ENCODE measurements at regions not wholly inside any gene's neighbourhood (a gene's known extent, or its start where the extent isn't known, plus 50 kb on each side); places are given as distances from the start of the nearest gene placed in this dataset.

- no peak for DNase-seq (ENCODE audit: low read depth in 1 of 2, low spot score in 1 of 2)
- peaks cover 2% of the 10 kb centered on the region for H3K27me3 ChIP-seq (ENCODE audit: insufficient read depth, poor library complexity, severe bottlenecking)
- TF ChIP-seq CTCF (IDR thresholded peaks at IDR 0.05; ENCODE audit: insufficient read depth, low read length) = no peak
- H3K27ac ChIP-seq (replicated peaks) = no peak overlapping the region
- H3K4me3 ChIP-seq (replicated peaks; ENCODE audit: insufficient read depth, low read length) = no peak overlapping the region
These were observed 403.2 kb downstream of the DSC3 start for GRCh38 chr18:30639361-30639760.

GRCh38 chr18:30634249-30634648 lies 408.3 kb downstream of the DSC3 start:
- Histone ChIP-seq H3K27me3 (ENCODE audit: insufficient read depth, poor library complexity, severe bottlenecking) (peaks cover 2% of the 10 kb centered on the region), H3K4me3 (replicated peaks; ENCODE audit: insufficient read depth, low read length) (no peak overlapping the region), H3K27ac (replicated peaks) (no peak overlapping the region)
- TF ChIP-seq POLR2AphosphoS5 (IDR thresholded peaks at IDR 0.05; ENCODE audit: low read depth) (no peak), REST (IDR thresholded peaks at IDR 0.05; ENCODE audit: insufficient replicate concordance, low read depth) (no peak), SPI1 (IDR thresholded peaks at IDR 0.05; ENCODE audit: borderline replicate concordance, low read depth) (no peak), GABPA (IDR thresholded peaks at IDR 0.05; ENCODE audit: low read depth) (no peak), CTCF (IDR thresholded peaks at IDR 0.05; ENCODE audit: insufficient read depth, low read length) (no peak)
- DNase-seq (ENCODE audit: low read depth in 1 of 2, low spot score in 1 of 2) = no peak

- Histone ChIP-seq H3K27ac (replicated peaks) (no peak overlapping the region), H3K27me3 (ENCODE audit: insufficient read depth, poor library complexity, severe bottlenecking) (no peaks in the 10 kb centered on the region), H3K4me3 (replicated peaks; ENCODE audit: insufficient read depth, low read length) (no peak overlapping the region)
- TF ChIP-seq CTCF (IDR thresholded peaks at IDR 0.05; ENCODE audit: insufficient read depth, low read length) (no peak), GABPA (IDR thresholded peaks at IDR 0.05; ENCODE audit: low read depth) (no peak), REST (IDR thresholded peaks at IDR 0.05; ENCODE audit: insufficient replicate concordance, low read depth) (no peak)
- no peak for DNase-seq (ENCODE audit: low read depth in 1 of 2, low spot score in 1 of 2)
These were observed 410.4 kb downstream of the DSC3 start for GRCh38 chr18:30632071-30632698.

- H3K4me3 ChIP-seq (replicated peaks; ENCODE audit: insufficient read depth, low read length) = no peak overlapping the region
- H3K27ac ChIP-seq (replicated peaks) = no peak overlapping the region
- no peaks in the 10 kb centered on the region for H3K27me3 ChIP-seq (ENCODE audit: insufficient read depth, poor library complexity, severe bottlenecking)
- TF ChIP-seq REST (IDR thresholded peaks at IDR 0.05; ENCODE audit: insufficient replicate concordance, low read depth) = no peak
- TF ChIP-seq SPI1 (IDR thresholded peaks at IDR 0.05; ENCODE audit: borderline replicate concordance, low read depth) = no peak
- TF ChIP-seq POLR2AphosphoS5 (IDR thresholded peaks at IDR 0.05; ENCODE audit: low read depth) = no peak
- TF ChIP-seq CTCF (IDR thresholded peaks at IDR 0.05; ENCODE audit: insufficient read depth, low read length) = no peak
- no peak for TF ChIP-seq GABPA (IDR thresholded peaks at IDR 0.05; ENCODE audit: low read depth)
- DNase-seq (ENCODE audit: low read depth in 1 of 2, low spot score in 1 of 2) = no peak
These were observed 416.6 kb downstream of the DSC3 start for GRCh38 chr18:30625961-30626360.
